HEK293 (cell line): ENCODE measurements at regions not wholly inside any gene's neighbourhood (a gene's known extent, or its start where the extent isn't known, plus 50 kb on each side); places are given as distances from the start of the nearest gene placed in this dataset.

Source experiments
- CTCF ChIA-PET: fragments of 350-600 bp; formaldehyde crosslinking; extraction: SDS; loops from one replicate; lab custom pipeline; 2021; ENCODE audit warnings: antibody characterized with exemption; lab: Yijun Ruan, JAX
- POLR2A ChIA-PET: fragments of 300-600 bp; formaldehyde crosslinking; extraction: SDS; loops from one replicate; lab custom pipeline; 2020; ENCODE audit warnings: antibody characterized with exemption, inconsistent platforms; lab: Yijun Ruan, JAX
- H3K27ac ChIP-seq: fragments of 200-500 bp; sonication (Bioruptor generic); 2 replicates; pipeline ENCODE4 v1.5.1; 2014; ENCODE audit warnings: low read depth, low read length, control low read depth, inconsistent platforms; ENCODE audit errors: extremely low read depth
- H3K36me3 ChIP-seq, 2 experiments: fragments of 200-500 bp in 1 of 2; sonication (Bioruptor generic) in 1 of 2; 1 replicate in 1 of 2; 2 replicates in 1 of 2; pipeline ENCODE4 v1.5.1; 2014 to 2017; ENCODE audit warnings: inconsistent platforms in 2 of 2, low read length in 2 of 2; ENCODE audit not compliant: control insufficient read depth in 2 of 2, insufficient read depth in 1 of 2
- H3K4me1 ChIP-seq: fragments of 200-500 bp; sonication (Bioruptor generic); 2 replicates; pipeline ENCODE4 v1.5.1; 2014; ENCODE audit warnings: mild to moderate bottlenecking, low read length, inconsistent platforms; ENCODE audit not compliant: control insufficient read depth, insufficient read depth
- H3K4me3 ChIP-seq: 2 replicates; pipeline ENCODE4 v1.5.1; 2011; ENCODE audit warnings: low read depth, mild to moderate bottlenecking, control low read depth, low read length, moderate library complexity
- H3K9me3 ChIP-seq: fragments of 200-500 bp; sonication (Bioruptor generic); 2 replicates; pipeline ENCODE4 v1.5.1; 2014; ENCODE audit warnings: low read depth, low read length, inconsistent platforms; ENCODE audit not compliant: control insufficient read depth, insufficient read depth
- BCL11B ChIP-seq: fragments of 450-650 bp; formaldehyde crosslinking; IDR thresholded peaks from 2 replicates; pipeline ENCODE4 v1.5.1; 2016; ENCODE audit warnings: low read depth, missing biosample characterization, missing genetic modification characterization
- EGR2 ChIP-seq: fragments of 450-650 bp; formaldehyde crosslinking; IDR thresholded peaks from 2 replicates; pipeline ENCODE4 v1.5.1; 2016; ENCODE audit warnings: low read depth, missing biosample characterization, missing genetic modification characterization
- GFI1B ChIP-seq: fragments of 450-650 bp; formaldehyde crosslinking; IDR thresholded peaks from 2 replicates; pipeline ENCODE4 v1.5.1; 2016; ENCODE audit warnings: missing biosample characterization, missing genetic modification characterization
- KLF8 ChIP-seq: fragments of 450-650 bp; formaldehyde crosslinking; IDR thresholded peaks from 2 replicates; pipeline ENCODE4 v1.5.1; 2016; ENCODE audit warnings: missing biosample characterization, missing genetic modification characterization
- SALL2 ChIP-seq: fragments of 450-650 bp; formaldehyde crosslinking; IDR thresholded peaks from 2 replicates; pipeline ENCODE4 v1.5.0; 2017; ENCODE audit warnings: missing biosample characterization, mild to moderate bottlenecking, missing genetic modification characterization, borderline replicate concordance
- ZIC2 ChIP-seq: fragments of 450-650 bp; formaldehyde crosslinking; IDR thresholded peaks from 2 replicates; pipeline ENCODE4 v1.5.1; 2016; ENCODE audit warnings: missing biosample characterization, missing genetic modification characterization
- ZNF10 ChIP-seq: fragments of 450-650 bp; formaldehyde crosslinking; IDR thresholded peaks from 2 replicates; pipeline ENCODE4 v1.5.1; 2017; ENCODE audit warnings: missing biosample characterization, missing genetic modification characterization
- ZNF133 ChIP-seq: fragments of 450-650 bp; formaldehyde crosslinking; IDR thresholded peaks from 2 replicates; pipeline ENCODE4 v1.5.1; 2016; ENCODE audit warnings: missing biosample characterization, missing genetic modification characterization
- ZNF169 ChIP-seq: fragments of 450-650 bp; formaldehyde crosslinking; IDR thresholded peaks from 2 replicates; pipeline ENCODE4 v1.5.1; 2016; ENCODE audit warnings: missing biosample characterization, missing genetic modification characterization
- ZNF174 ChIP-seq: fragments of 450-650 bp; formaldehyde crosslinking; IDR thresholded peaks from 2 replicates; pipeline ENCODE4 v1.5.0; 2017; ENCODE audit warnings: missing biosample characterization, mild to moderate bottlenecking, missing genetic modification characterization
- ZNF23 ChIP-seq: fragments of 450-650 bp; formaldehyde crosslinking; IDR thresholded peaks from 2 replicates; pipeline ENCODE4 v1.5.1; 2016; ENCODE audit warnings: missing biosample characterization, missing genetic modification characterization, borderline replicate concordance
- ZNF274 ChIP-seq, 2 experiments: fragments of 200-500 bp in 1 of 2; fragments of 450-650 bp in 1 of 2; sonication (Bioruptor generic) in 1 of 2; formaldehyde crosslinking in 1 of 2; IDR thresholded peaks; 2 replicates each; pipeline versions ENCODE4 v1.5.1 to v1.6.1; 2014 to 2016; ENCODE audit warnings: borderline replicate concordance in 1 of 2, inconsistent platforms in 1 of 2, low read length in 1 of 2, missing biosample characterization in 1 of 2, missing genetic modification characterization in 1 of 2
- ZNF311 ChIP-seq: fragments of 450-650 bp; formaldehyde crosslinking; IDR thresholded peaks from 2 replicates; pipeline ENCODE4 v1.5.1; 2017; ENCODE audit warnings: missing biosample characterization, missing genetic modification characterization, borderline replicate concordance
- ZNF350 ChIP-seq: fragments of 450-650 bp; formaldehyde crosslinking; IDR thresholded peaks from 2 replicates; pipeline ENCODE4 v1.5.0; 2017; ENCODE audit warnings: missing biosample characterization, mild to moderate bottlenecking, missing genetic modification characterization
- ZNF366 ChIP-seq: fragments of 450-650 bp; formaldehyde crosslinking; conservative IDR thresholded peaks from 2 replicates; pipeline ENCODE4 v1.5.1; 2016; ENCODE audit warnings: missing biosample characterization, missing genetic modification characterization
- ZNF391 ChIP-seq: fragments of 450-650 bp; formaldehyde crosslinking; IDR thresholded peaks from 2 replicates; pipeline ENCODE4 v1.5.1; 2016; ENCODE audit warnings: low read depth, missing biosample characterization, missing genetic modification characterization, borderline replicate concordance
- ZNF514 ChIP-seq: fragments of 450-650 bp; formaldehyde crosslinking; IDR thresholded peaks from 2 replicates; pipeline ENCODE4 v1.5.1; 2016; ENCODE audit warnings: missing biosample characterization, missing genetic modification characterization
- ZNF596 ChIP-seq: fragments of 450-650 bp; IDR thresholded peaks from 2 replicates; pipeline ENCODE4 v1.5.0; 2018; ENCODE audit warnings: missing biosample characterization, mild to moderate bottlenecking, missing genetic modification characterization, moderate library complexity
- ZNF600 ChIP-seq: fragments of 450-650 bp; formaldehyde crosslinking; IDR thresholded peaks from 2 replicates; pipeline ENCODE4 v1.5.1; 2016; ENCODE audit warnings: missing biosample characterization, missing genetic modification characterization
- ZNF623 ChIP-seq: fragments of 450-650 bp; formaldehyde crosslinking; IDR thresholded peaks from 2 replicates; pipeline ENCODE4 v1.5.1; 2016; ENCODE audit warnings: missing biosample characterization, missing genetic modification characterization
- ZNF660 ChIP-seq: fragments of 450-650 bp; IDR thresholded peaks from 2 replicates; pipeline ENCODE4 v1.5.1; 2018; ENCODE audit warnings: missing biosample characterization, mild to moderate bottlenecking, missing genetic modification characterization
- ZNF785 ChIP-seq: fragments of 450-650 bp; formaldehyde crosslinking; IDR thresholded peaks from 2 replicates; pipeline ENCODE4 v1.5.1; 2016; ENCODE audit warnings: missing biosample characterization, missing genetic modification characterization
- ZSCAN23 ChIP-seq: fragments of 450-650 bp; formaldehyde crosslinking; IDR thresholded peaks from 2 replicates; pipeline ENCODE4 v1.5.1; 2016; ENCODE audit warnings: missing biosample characterization, missing genetic modification characterization
- TF ChIP-seq, protein P1 (sequence below): fragments of 450-650 bp; formaldehyde crosslinking; IDR thresholded peaks from 2 replicates; pipeline ENCODE4 v1.5.1; 2017; ENCODE audit warnings: missing biosample characterization, missing genetic modification characterization
- TF ChIP-seq, protein P2 (sequence below): fragments of 450-650 bp; formaldehyde crosslinking; IDR thresholded peaks from 2 replicates; pipeline ENCODE4 v1.5.1; 2016; ENCODE audit warnings: missing biosample characterization, missing genetic modification characterization
- TF ChIP-seq, protein P3 (sequence below): fragments of 450-650 bp; formaldehyde crosslinking; IDR thresholded peaks from 2 replicates; pipeline ENCODE4 v1.5.1; 2016; ENCODE audit warnings: missing biosample characterization, missing genetic modification characterization, borderline replicate concordance
- TF ChIP-seq, protein P4 (sequence below): fragments of 450-650 bp; formaldehyde crosslinking; IDR thresholded peaks from 2 replicates; pipeline ENCODE4 v1.5.1; 2016; ENCODE audit warnings: missing biosample characterization, missing genetic modification characterization
- TF ChIP-seq, protein P5 (sequence below): fragments of 450-650 bp; formaldehyde crosslinking; IDR thresholded peaks from 2 replicates; pipeline ENCODE4 v1.5.1; 2017; ENCODE audit warnings: missing biosample characterization, missing genetic modification characterization

DNA sequence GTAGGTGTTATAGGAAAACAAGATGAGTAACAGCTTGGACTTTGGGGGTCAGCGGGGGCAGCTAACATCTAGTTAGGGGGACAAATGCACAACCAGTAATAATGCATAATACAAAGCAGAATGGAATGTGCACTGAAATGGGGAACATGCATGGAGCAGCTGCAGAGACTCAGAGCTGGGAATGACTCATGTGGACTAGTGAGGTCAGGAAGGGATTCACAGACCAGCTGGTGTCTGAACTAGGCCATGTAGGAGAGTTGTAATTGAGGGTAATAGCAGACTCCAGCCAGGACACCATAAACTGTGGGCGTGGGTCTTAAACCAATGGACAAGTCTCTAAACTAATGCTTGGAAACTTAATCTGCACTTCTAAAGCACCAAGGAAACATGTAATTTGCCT, 176.8 kb upstream of the ASIC2 start:
- CTCF ChIA-PET: interaction anchor here (0.6 to 1.4 kb wide), 2 partner anchors 51 to 179 kb away, joined by 3 to 5 read pairs; no protein-coding TSS in a partner anchor

DNA sequence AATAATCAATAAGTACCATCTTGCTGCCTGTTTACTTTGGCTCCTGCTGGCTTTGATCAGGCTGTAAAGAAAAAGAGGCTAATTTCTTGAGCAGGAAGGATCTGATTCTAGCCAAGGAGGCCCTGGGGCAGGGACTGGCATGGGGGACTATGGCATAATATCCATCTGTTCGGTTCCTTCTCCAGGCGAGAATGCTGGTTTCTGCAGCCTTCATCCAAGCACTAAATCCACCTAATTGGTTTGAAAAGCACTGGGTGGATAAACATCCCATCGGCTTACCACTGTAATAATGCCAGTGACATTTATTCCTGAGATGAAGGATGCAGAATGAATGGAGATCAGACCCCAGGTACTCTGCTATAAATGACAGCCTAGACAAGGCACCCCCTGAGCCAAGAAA, 180.0 kb upstream of the ASIC2 start:
- POLR2A ChIA-PET: no interaction called here
- CTCF ChIA-PET: no interaction called here
- Histone ChIP-seq H3K4me3 (no peak overlapping the region), H3K36me3 (no peaks in the 10 kb centered on the region), H3K27ac (no peak overlapping the region), H3K4me1 (no peaks in the 10 kb centered on the region), H3K9me3 (no peaks in the 10 kb centered on the region)
- TF ChIP-seq ZNF23 (tag by site-specific recombination): no peak
- TF ChIP-seq, protein P1, sequence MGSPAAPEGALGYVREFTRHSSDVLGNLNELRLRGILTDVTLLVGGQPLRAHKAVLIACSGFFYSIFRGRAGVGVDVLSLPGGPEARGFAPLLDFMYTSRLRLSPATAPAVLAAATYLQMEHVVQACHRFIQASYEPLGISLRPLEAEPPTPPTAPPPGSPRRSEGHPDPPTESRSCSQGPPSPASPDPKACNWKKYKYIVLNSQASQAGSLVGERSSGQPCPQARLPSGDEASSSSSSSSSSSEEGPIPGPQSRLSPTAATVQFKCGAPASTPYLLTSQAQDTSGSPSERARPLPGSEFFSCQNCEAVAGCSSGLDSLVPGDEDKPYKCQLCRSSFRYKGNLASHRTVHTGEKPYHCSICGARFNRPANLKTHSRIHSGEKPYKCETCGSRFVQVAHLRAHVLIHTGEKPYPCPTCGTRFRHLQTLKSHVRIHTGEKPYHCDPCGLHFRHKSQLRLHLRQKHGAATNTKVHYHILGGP (tag by site-specific recombination): no peak
- no peak for TF ChIP-seq ZNF274 (IDR thresholded peaks at IDR 0.05; ENCODE audit: low read length)
- TF ChIP-seq ZNF274 (tag by site-specific recombination; IDR thresholded peaks at IDR 0.05; ENCODE audit: borderline replicate concordance): no peak
- TF ChIP-seq, protein P2, sequence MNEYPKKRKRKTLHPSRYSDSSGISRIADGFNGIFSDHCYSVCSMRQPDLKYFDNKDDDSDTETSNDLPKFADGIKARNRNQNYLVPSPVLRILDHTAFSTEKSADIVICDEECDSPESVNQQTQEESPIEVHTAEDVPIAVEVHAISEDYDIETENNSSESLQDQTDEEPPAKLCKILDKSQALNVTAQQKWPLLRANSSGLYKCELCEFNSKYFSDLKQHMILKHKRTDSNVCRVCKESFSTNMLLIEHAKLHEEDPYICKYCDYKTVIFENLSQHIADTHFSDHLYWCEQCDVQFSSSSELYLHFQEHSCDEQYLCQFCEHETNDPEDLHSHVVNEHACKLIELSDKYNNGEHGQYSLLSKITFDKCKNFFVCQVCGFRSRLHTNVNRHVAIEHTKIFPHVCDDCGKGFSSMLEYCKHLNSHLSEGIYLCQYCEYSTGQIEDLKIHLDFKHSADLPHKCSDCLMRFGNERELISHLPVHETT: no peak
- TF ChIP-seq, protein P3, sequence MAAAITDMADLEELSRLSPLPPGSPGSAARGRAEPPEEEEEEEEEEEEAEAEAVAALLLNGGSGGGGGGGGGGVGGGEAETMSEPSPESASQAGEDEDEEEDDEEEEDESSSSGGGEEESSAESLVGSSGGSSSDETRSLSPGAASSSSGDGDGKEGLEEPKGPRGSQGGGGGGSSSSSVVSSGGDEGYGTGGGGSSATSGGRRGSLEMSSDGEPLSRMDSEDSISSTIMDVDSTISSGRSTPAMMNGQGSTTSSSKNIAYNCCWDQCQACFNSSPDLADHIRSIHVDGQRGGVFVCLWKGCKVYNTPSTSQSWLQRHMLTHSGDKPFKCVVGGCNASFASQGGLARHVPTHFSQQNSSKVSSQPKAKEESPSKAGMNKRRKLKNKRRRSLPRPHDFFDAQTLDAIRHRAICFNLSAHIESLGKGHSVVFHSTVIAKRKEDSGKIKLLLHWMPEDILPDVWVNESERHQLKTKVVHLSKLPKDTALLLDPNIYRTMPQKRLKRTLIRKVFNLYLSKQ (tag by site-specific recombination): no peak
- no peak for TF ChIP-seq ZNF600
- TF ChIP-seq ZNF660 (tag by site-specific recombination): no peak
- TF ChIP-seq KLF8 (tag by site-specific recombination): no peak
- TF ChIP-seq ZNF10 (tag by site-specific recombination): no peak
- no peak for TF ChIP-seq ZNF169 (tag by site-specific recombination)
- TF ChIP-seq, protein P4, sequence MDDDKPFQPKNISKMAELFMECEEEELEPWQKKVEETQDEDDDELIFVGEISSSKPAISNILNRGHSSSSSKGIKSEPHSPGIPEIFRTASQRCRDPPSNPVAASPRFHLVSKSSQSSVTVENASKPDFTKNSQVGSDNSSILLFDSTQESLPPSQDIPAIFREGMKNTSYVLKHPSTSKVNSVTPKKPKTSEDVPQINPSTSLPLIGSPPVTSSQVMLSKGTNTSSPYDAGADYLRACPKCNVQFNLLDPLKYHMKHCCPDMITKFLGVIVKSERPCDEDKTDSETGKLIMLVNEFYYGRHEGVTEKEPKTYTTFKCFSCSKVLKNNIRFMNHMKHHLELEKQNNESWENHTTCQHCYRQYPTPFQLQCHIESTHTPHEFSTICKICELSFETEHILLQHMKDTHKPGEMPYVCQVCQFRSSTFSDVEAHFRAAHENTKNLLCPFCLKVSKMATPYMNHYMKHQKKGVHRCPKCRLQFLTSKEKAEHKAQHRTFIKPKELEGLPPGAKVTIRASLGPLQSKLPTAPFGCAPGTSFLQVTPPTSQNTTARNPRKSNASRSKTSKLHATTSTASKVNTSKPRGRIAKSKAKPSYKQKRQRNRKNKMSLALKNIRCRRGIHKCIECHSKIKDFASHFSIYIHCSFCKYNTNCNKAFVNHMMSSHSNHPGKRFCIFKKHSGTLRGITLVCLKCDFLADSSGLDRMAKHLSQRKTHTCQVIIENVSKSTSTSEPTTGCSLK: no peak
- no peak for TF ChIP-seq ZNF596 (tag by site-specific recombination)
- no peak for TF ChIP-seq ZNF391 (tag by site-specific recombination)
- no peak for TF ChIP-seq ZNF366 (tag by site-specific recombination)
- TF ChIP-seq ZNF174 (tag by site-specific recombination): no peak

More for the DNA sequence above, 176.8 kb upstream of the ASIC2 start:
- Histone ChIP-seq H3K4me3 (no peak overlapping the region), H3K36me3 (no peaks in the 10 kb centered on the region), H3K27ac (no peak overlapping the region), H3K4me1 (no peaks in the 10 kb centered on the region), H3K9me3 (no peaks in the 10 kb centered on the region)
- POLR2A ChIA-PET: no interaction called here
- TF ChIP-seq ZSCAN23 (tag by site-specific recombination): no peak
- no peak for TF ChIP-seq ZNF169 (tag by site-specific recombination)
- TF ChIP-seq ZNF785 (tag by site-specific recombination): no peak
- TF ChIP-seq ZNF133 (tag by site-specific recombination): no peak
- no peak for TF ChIP-seq GFI1B
- no peak for TF ChIP-seq BCL11B (tag by site-specific recombination)
- TF ChIP-seq ZNF311 (tag by site-specific recombination): no peak
- no peak for TF ChIP-seq SALL2
- TF ChIP-seq ZNF514 (tag by site-specific recombination): no peak
- TF ChIP-seq ZIC2 (tag by site-specific recombination): no peak
- TF ChIP-seq ZNF623: no peak
- no peak for TF ChIP-seq EGR2
- no peak for TF ChIP-seq ZNF350 (tag by site-specific recombination)
- TF ChIP-seq, protein P5, sequence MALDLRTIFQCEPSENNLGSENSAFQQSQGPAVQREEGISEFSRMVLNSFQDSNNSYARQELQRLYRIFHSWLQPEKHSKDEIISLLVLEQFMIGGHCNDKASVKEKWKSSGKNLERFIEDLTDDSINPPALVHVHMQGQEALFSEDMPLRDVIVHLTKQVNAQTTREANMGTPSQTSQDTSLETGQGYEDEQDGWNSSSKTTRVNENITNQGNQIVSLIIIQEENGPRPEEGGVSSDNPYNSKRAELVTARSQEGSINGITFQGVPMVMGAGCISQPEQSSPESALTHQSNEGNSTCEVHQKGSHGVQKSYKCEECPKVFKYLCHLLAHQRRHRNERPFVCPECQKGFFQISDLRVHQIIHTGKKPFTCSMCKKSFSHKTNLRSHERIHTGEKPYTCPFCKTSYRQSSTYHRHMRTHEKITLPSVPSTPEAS (tag by site-specific recombination): no peak
